ENCODE measurements at regions not wholly inside any gene's neighbourhood (a gene's known extent, or its start where the extent isn't known, plus 50 kb on each side); places are given as distances from the start of the nearest gene placed in this dataset.
"Not testable (repeated sequence)": the region's sequence is repeated elsewhere in the genome, so short reads cannot be mapped to it uniquely, and the experiment has no call there.

DNA sequence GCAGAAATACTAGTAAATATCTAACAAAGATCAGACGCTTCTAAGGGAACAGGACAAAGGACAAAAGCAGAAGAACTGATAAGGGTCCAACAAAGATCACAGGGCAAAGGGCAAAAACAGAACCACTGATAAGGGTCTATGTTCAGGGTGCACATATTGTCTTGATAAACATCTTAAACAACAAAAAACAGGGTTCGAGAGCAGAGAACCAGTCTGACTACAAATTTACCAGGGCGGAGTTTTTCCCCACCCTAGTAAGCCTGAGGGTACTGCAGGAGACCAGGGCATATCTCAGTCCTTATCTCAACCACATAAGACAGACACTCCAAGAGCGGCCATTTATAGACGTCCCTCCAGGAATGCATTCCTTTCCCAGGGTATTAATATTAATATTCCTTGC is 833.5 kb downstream of the BRINP3 start:
- TF ChIP-seq, protein P1, sequence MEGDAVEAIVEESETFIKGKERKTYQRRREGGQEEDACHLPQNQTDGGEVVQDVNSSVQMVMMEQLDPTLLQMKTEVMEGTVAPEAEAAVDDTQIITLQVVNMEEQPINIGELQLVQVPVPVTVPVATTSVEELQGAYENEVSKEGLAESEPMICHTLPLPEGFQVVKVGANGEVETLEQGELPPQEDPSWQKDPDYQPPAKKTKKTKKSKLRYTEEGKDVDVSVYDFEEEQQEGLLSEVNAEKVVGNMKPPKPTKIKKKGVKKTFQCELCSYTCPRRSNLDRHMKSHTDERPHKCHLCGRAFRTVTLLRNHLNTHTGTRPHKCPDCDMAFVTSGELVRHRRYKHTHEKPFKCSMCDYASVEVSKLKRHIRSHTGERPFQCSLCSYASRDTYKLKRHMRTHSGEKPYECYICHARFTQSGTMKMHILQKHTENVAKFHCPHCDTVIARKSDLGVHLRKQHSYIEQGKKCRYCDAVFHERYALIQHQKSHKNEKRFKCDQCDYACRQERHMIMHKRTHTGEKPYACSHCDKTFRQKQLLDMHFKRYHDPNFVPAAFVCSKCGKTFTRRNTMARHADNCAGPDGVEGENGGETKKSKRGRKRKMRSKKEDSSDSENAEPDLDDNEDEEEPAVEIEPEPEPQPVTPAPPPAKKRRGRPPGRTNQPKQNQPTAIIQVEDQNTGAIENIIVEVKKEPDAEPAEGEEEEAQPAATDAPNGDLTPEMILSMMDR (IDR thresholded peaks at IDR 0.05), result not testable (repeated sequence)
- not testable (repeated sequence) for TF ChIP-seq ZFX (IDR thresholded peaks at IDR 0.05; ENCODE audit: borderline replicate concordance)

All from 22Rv1 (cell line).